Spleen (tissue), 7 donors: ENCODE measurements at regions not wholly inside any gene's neighbourhood (a gene's known extent, or its start where the extent isn't known, plus 50 kb on each side); places are given as distances from the start of the nearest gene placed in this dataset.
"Not testable (repeated sequence)": the region's sequence is repeated elsewhere in the genome, so short reads cannot be mapped to it uniquely, and the experiment has no call there.

Experiments
- POLR2A ChIP-seq, 3 donors: fragments of 450-650 bp; IDR thresholded peaks; one replicate each; pipeline ENCODE4 v1.5.1; 2017; ENCODE audit warnings: antibody characterized with exemption in 3 of 3, mild to moderate bottlenecking in 1 of 3
- TF ChIP-seq, protein P1 (sequence below), 11 experiments: fragments of 200-600 bp in 7 of 11; fragments of 450-650 bp in 4 of 11; sonication (generic) in 4 of 11; IDR thresholded peaks in 8 of 11; conservative IDR thresholded peaks in 3 of 11; 1 replicate in 7 of 11; 2 replicates in 4 of 11; pipeline versions ENCODE4 v1.4.0 to v1.8.0; 2016 to 2021; ENCODE audit warnings: antibody characterized with exemption in 11 of 11, inconsistent platforms in 4 of 11, mild to moderate bottlenecking in 1 of 11
- donor health status: DM: no; HTN: no; CAD: no; lungs with moderate emphysema.
- donor health status: DM: no; HTN: no; CAD: no.
- donor health status: DM: no; HTN: no; CAD: no.

DNA sequence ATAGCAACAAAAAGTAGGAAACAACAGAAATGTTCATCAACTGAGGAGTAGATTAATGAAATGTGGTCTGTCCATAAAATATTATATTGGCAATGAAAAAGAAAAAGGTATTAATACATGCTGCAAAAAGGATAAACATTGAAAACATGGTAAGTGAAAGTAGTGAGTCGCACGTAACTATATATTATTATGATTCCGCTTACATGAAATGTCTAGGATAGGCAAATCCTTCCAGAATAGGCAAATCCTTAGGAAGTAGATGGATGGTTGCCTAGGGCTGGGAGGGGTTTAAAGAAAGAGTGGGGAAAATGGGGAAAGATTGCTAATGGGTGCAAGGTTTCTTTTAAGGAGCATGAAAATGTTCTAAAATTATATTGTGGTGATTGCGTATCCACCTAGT, 198.1 kb upstream of the WSB1 start:
- not testable (repeated sequence) for TF ChIP-seq POLR2A (IDR thresholded peaks at IDR 0.05)
- TF ChIP-seq, protein P1, sequence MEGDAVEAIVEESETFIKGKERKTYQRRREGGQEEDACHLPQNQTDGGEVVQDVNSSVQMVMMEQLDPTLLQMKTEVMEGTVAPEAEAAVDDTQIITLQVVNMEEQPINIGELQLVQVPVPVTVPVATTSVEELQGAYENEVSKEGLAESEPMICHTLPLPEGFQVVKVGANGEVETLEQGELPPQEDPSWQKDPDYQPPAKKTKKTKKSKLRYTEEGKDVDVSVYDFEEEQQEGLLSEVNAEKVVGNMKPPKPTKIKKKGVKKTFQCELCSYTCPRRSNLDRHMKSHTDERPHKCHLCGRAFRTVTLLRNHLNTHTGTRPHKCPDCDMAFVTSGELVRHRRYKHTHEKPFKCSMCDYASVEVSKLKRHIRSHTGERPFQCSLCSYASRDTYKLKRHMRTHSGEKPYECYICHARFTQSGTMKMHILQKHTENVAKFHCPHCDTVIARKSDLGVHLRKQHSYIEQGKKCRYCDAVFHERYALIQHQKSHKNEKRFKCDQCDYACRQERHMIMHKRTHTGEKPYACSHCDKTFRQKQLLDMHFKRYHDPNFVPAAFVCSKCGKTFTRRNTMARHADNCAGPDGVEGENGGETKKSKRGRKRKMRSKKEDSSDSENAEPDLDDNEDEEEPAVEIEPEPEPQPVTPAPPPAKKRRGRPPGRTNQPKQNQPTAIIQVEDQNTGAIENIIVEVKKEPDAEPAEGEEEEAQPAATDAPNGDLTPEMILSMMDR (IDR thresholded peaks at IDR 0.05 in 8 of 11, conservative IDR thresholded peaks at IDR 0.05 in 3 of 11) = not testable (repeated sequence)
